Spleen (tissue), 11 donors: ENCODE measurements at regions not wholly inside any gene's neighbourhood (a gene's known extent, or its start where the extent isn't known, plus 50 kb on each side); places are given as distances from the start of the nearest gene placed in this dataset.

Experiments used
- DNase-seq: peaks from one replicate; pipeline ENCODE4 v3.0.0-alpha.2; 2020
- H3K27ac ChIP-seq, 8 donors: fragments of 200-600 bp; sonication (generic) in 7 of 8; 1 replicate in 4 of 8; 2 replicates in 4 of 8; pipeline versions ENCODE4 v1.5.0 to v1.8.0; 2016 to 2021; ENCODE audit warnings: inconsistent platforms in 4 of 8, mild to moderate bottlenecking in 4 of 8, moderate library complexity in 1 of 8
- H3K27me3 ChIP-seq, 7 donors: fragments of 200-600 bp; sonication (generic) in 6 of 7; replicated peaks in 1 of 7; 1 replicate in 4 of 7; 2 replicates in 3 of 7; pipeline versions ENCODE4 v1.5.0 to v1.8.0; 2016 to 2021; ENCODE audit warnings: inconsistent platforms in 3 of 7, mild to moderate bottlenecking in 1 of 7
- H3K36me3 ChIP-seq, 6 donors: fragments of 200-600 bp; sonication (generic) in 5 of 6; 1 replicate in 4 of 6; 2 replicates in 2 of 6; pipeline versions ENCODE4 v1.5.0 to v1.8.0; 2016 to 2021; ENCODE audit warnings: inconsistent platforms in 2 of 6
- H3K4me1 ChIP-seq, 6 donors: fragments of 200-600 bp; sonication (generic) in 5 of 6; 1 replicate in 3 of 6; 2 replicates in 3 of 6; pipeline versions ENCODE4 v1.5.0 to v1.8.0; 2016 to 2021; ENCODE audit warnings: inconsistent platforms in 3 of 6
- H3K4me3 ChIP-seq, 8 donors: fragments of 200-600 bp; sonication (generic) in 7 of 8; 1 replicate in 4 of 8; 2 replicates in 4 of 8; pipeline versions ENCODE4 v1.5.0 to v1.8.0; 2016 to 2021; ENCODE audit warnings: inconsistent platforms in 4 of 8, mild to moderate bottlenecking in 4 of 8, moderate library complexity in 2 of 8
- H3K9me3 ChIP-seq, 8 donors: fragments of 200-600 bp; sonication (generic) in 7 of 8; 1 replicate in 4 of 8; 2 replicates in 4 of 8; pipeline versions ENCODE4 v1.5.0 to v1.8.0; 2016 to 2021; ENCODE audit warnings: inconsistent platforms in 4 of 8
- POLR2A ChIP-seq, 3 donors: fragments of 450-650 bp; IDR thresholded peaks; one replicate each; pipeline ENCODE4 v1.5.1; 2017; ENCODE audit warnings: antibody characterized with exemption in 3 of 3, mild to moderate bottlenecking in 1 of 3
- POLR2AphosphoS5 ChIP-seq, 3 donors: sonication (generic); formaldehyde crosslinking; IDR thresholded peaks; one replicate each; pipeline ENCODE4 v1.5.1; 2017; ENCODE audit warnings: antibody characterized with exemption in 3 of 3
- WGBS, 5 donors: extraction: QIAGEN DNeasy Blood & Tissue Kit in 3 of 5; methylation state at CpG; one replicate each; pipeline versions ENCODE4 v1.1.5 to v1.1.7; 2013 to 2018; 5-methylcytosine and 5-hydroxymethylcytosine counted together
- intact Hi-C: fragments of 100-400 bp; cut with DNase I; formaldehyde crosslinking; loops from one replicate; pipeline ENCODE4 v1.15.0; 2023; ENCODE audit warnings: low total_unique reads
- TF ChIP-seq, protein P1 (sequence below), 11 experiments: fragments of 200-600 bp in 7 of 11; fragments of 450-650 bp in 4 of 11; sonication (generic) in 4 of 11; IDR thresholded peaks in 8 of 11; conservative IDR thresholded peaks in 3 of 11; 1 replicate in 7 of 11; 2 replicates in 4 of 11; pipeline versions ENCODE4 v1.4.0 to v1.8.0; 2016 to 2021; ENCODE audit warnings: antibody characterized with exemption in 11 of 11, inconsistent platforms in 4 of 11, mild to moderate bottlenecking in 1 of 11
- donor health status: healthy with polysubstance abuse.
- donor health status: DM: no; HTN: no; CAD: no; lungs with moderate emphysema.
- donor health status: DM: no; HTN: no; CAD: no.
- donor health status: Bipolar disorder and iron deficiency.
- donor health status: healthy.
- donor health status: DM: no; HTN: no; CAD: no.
- donor health status: DM: yes; HTN: yes; CAD: no.

DNA sequence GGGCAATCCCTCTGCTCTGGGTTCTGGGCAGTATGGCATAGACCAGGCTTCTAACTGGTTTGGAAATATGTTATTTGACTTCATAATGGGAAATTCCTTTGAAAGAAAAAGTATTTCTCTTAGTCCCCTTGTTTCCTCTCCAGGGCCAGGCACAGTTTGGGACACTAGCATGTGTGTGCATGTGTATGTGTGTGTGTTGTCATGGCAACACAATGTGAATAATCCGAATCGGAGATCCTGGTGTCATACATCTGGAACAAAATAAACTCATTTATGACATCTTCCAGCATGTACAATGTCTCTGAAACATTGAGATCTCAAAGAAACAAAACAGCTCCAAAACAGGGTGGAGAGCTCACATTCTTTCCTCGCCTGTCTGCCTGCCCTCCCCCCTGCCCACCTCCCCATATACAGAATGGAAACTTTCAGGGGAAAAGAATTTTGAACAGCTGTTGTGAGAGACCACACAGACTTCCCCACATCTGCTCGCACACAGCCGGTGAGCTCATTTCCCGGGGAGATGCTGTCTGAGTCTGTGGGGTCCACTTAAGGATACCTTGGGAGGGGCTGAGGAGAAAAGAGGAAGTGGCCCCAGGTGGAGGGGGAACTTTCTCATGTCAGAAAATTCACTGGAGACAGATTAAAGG is 55.5 kb upstream of the PARP11 start:
- Histone ChIP-seq H3K9me3 (no peaks in the 10 kb centered on the region), H3K27ac (no peak overlapping the region), H3K4me1 (no peaks in the 10 kb centered on the region), H3K4me3 (no peak overlapping the region), H3K36me3 (no peaks in the 10 kb centered on the region), H3K27me3 (peaks cover 0 to 68% (median 12%) of the 10 kb centered on the region in 7 donors)
- TF ChIP-seq, protein P1, sequence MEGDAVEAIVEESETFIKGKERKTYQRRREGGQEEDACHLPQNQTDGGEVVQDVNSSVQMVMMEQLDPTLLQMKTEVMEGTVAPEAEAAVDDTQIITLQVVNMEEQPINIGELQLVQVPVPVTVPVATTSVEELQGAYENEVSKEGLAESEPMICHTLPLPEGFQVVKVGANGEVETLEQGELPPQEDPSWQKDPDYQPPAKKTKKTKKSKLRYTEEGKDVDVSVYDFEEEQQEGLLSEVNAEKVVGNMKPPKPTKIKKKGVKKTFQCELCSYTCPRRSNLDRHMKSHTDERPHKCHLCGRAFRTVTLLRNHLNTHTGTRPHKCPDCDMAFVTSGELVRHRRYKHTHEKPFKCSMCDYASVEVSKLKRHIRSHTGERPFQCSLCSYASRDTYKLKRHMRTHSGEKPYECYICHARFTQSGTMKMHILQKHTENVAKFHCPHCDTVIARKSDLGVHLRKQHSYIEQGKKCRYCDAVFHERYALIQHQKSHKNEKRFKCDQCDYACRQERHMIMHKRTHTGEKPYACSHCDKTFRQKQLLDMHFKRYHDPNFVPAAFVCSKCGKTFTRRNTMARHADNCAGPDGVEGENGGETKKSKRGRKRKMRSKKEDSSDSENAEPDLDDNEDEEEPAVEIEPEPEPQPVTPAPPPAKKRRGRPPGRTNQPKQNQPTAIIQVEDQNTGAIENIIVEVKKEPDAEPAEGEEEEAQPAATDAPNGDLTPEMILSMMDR (IDR thresholded peaks at IDR 0.05 in 8 of 11, conservative IDR thresholded peaks at IDR 0.05 in 3 of 11), result no peak
- no peak for TF ChIP-seq POLR2AphosphoS5 (IDR thresholded peaks at IDR 0.05)
- intact Hi-C loops, result no loop called here
- DNase-seq, result no peak
- 7 to 17% (median 15%) methylated on average over 6 of the region's 6 CpGs for WGBS, 5 donors

DNA sequence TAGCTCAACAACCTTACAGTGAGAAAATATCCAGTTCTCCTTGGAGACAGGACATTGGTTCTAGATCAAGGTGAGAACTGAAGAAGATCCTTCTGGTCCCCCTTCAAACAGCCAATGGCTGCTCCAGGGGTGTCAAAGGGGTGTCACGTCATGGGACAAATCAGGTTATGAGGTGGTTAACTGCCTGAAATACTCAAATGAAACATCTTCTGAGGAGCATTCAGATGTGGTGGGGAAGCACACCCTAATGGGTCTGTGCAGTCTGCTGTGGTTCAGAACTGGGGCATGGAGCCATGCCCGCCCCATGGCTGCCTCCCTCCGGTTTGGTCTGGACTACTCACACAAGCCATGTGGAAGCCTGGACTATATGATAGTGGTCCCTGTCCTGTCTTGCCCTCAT is 52.4 kb upstream of the PARP11 start:
- Histone ChIP-seq H3K27me3 (peaks cover 0 to 63% (median 12%) of the 10 kb centered on the region in 7 donors), H3K9me3 (no peaks in the 10 kb centered on the region), H3K4me3 (no peak overlapping the region), H3K4me1 (no peaks in the 10 kb centered on the region), H3K36me3 (no peaks in the 10 kb centered on the region), H3K27ac (no peak overlapping the region)
- no peak for TF ChIP-seq POLR2A (IDR thresholded peaks at IDR 0.05)
- no peak for TF ChIP-seq POLR2AphosphoS5 (IDR thresholded peaks at IDR 0.05)
- TF ChIP-seq, protein P1 (IDR thresholded peaks at IDR 0.05 in 8 of 11, conservative IDR thresholded peaks at IDR 0.05 in 3 of 11), result no peak
- 89 to 96% (median 93%) methylated on average over 3 of the region's 3 CpGs for WGBS, 5 donors
- no peak for DNase-seq
- intact Hi-C loops, result no loop called here

DNA sequence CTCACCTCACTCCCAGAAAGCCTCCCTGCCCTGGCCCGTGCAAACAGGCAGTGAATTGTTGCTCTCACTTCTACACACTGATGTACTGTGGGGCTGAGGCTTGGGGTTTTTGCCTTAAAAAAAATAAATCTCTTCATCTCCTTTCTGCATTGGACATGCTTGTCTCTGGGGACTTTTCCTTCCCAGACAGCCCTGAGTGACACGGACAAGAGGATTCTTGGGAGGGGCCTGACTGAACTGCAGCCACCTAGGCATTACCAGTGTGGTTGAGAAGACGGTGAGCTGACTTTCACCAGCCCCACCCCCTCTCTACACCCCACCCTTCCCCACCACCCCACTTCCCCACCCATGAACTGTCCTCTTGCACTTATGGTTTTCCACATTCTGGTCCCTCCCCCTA is 51.6 kb upstream of the PARP11 start:
- H3K9me3 ChIP-seq, result no peaks in the 10 kb centered on the region
- WGBS, 5 donors, result 58 to 84% (median 79%) methylated on average over 3 of the region's 3 CpGs

DNA sequence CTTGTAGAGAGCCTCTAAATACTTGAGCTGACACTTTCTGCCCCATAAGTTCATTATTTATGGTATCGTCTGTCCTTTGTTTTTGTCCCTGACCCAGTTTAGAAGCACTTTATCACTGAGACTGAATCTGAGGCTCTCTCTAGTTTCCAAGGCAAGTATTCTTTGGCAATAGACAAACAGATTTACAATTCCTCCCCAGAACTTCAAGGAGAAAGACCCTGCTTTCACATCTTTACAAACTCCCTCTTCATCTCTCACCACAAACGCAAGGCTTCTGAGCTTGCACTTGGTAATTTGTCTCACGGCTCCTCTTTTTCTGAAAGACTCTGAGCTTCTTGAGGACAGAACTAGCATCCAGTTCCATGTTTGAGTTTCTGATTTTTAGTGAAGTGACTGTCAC is 49.8 kb upstream of the PARP11 start:
- peaks cover 0 to 67% (median 7%) of the 10 kb centered on the region in 7 donors for H3K27me3 ChIP-seq
- H3K36me3 ChIP-seq, result no peaks in the 10 kb centered on the region
- no peak overlapping the region for H3K4me3 ChIP-seq
- intact Hi-C loops, result no loop called here
- TF ChIP-seq POLR2AphosphoS5 (IDR thresholded peaks at IDR 0.05), result no peak
- TF ChIP-seq, protein P1 (IDR thresholded peaks at IDR 0.05 in 8 of 11, conservative IDR thresholded peaks at IDR 0.05 in 3 of 11), result no peak
- H3K9me3 ChIP-seq, result no peaks in the 10 kb centered on the region
- 59 to 74% (median 67%) methylated on average over 3 of the region's 3 CpGs for WGBS, 5 donors
- H3K4me1 ChIP-seq, result no peaks in the 10 kb centered on the region
- no peak overlapping the region for H3K27ac ChIP-seq
- DNase-seq, result no peak

More for the DNA sequence above, 51.6 kb upstream of the PARP11 start:
- H3K27me3 ChIP-seq, result peaks cover 0 to 61% (median 11%) of the 10 kb centered on the region in 7 donors
- no peaks in the 10 kb centered on the region for H3K36me3 ChIP-seq
- TF ChIP-seq, protein P1 (IDR thresholded peaks at IDR 0.05 in 8 of 11, conservative IDR thresholded peaks at IDR 0.05 in 3 of 11), result no peak
- TF ChIP-seq POLR2A (IDR thresholded peaks at IDR 0.05) (no peak), POLR2AphosphoS5 (IDR thresholded peaks at IDR 0.05) (no peak)
- H3K4me3 ChIP-seq, result no peak overlapping the region
- DNase-seq, result no peak
- intact Hi-C loops, result no loop called here
- H3K27ac ChIP-seq, result no peak overlapping the region
- no peaks in the 10 kb centered on the region for H3K4me1 ChIP-seq
